GM23338 (cell line): ENCODE measurements at regions not wholly inside any gene's neighbourhood (a gene's known extent, or its start where the extent isn't known, plus 50 kb on each side); places are given as distances from the start of the nearest gene placed in this dataset.

ENCODE experiments used
- ATAC-seq: fragments of 200-7000 bp; cut with Tn5 transposase; 3 replicates; pipeline ENCODE4 v1.9.1; 2020
- DNase-seq: peaks from one replicate; pipeline ENCODE4 v3.0.0-alpha.2; 2015; ENCODE audit warnings: low spot score
- H2AFZ ChIP-seq: fragments of 200-600 bp; sonication (generic); 2 replicates; pipeline ENCODE4 v1.8.0; 2016; ENCODE audit warnings: antibody characterized with exemption, mild to moderate bottlenecking, moderate library complexity
- H3F3A ChIP-seq: fragments of 200-600 bp; sonication (generic); replicated peaks from 2 replicates; pipeline ENCODE4 v1.8.0; 2017; ENCODE audit warnings: antibody characterized with exemption, mixed run types, low read depth
- H3K27ac ChIP-seq: fragments of 200-600 bp; sonication (generic); 2 replicates; pipeline ENCODE4 v1.6.1; 2016; ENCODE audit warnings: low read depth
- H3K27me3 ChIP-seq: fragments of 200-600 bp; sonication (generic); 2 replicates; pipeline ENCODE4 v1.8.0; 2016; ENCODE audit warnings: mild to moderate bottlenecking, mixed run types, moderate library complexity; ENCODE audit not compliant: insufficient read depth
- H3K36me3 ChIP-seq: fragments of 200-600 bp; sonication (generic); 2 replicates; pipeline ENCODE4 v1.8.0; 2016; ENCODE audit warnings: mild to moderate bottlenecking; ENCODE audit not compliant: insufficient read depth
- H3K4me1 ChIP-seq: fragments of 200-600 bp; sonication (generic); 2 replicates; pipeline ENCODE4 v1.8.0; 2016; ENCODE audit warnings: mild to moderate bottlenecking, moderate library complexity; ENCODE audit not compliant: insufficient read depth
- H3K4me2 ChIP-seq: fragments of 200-600 bp; sonication (generic); 2 replicates; pipeline ENCODE4 v1.7.1; 2017; ENCODE audit warnings: mixed run types
- H3K4me3 ChIP-seq: fragments of 200-600 bp; sonication (generic); 2 replicates; pipeline ENCODE4 v1.6.1; 2016; ENCODE audit warnings: mixed run types
- H3K79me2 ChIP-seq: fragments of 200-600 bp; sonication (generic); replicated peaks from 2 replicates; pipeline ENCODE4 v1.8.0; 2017; ENCODE audit warnings: mild to moderate bottlenecking; ENCODE audit not compliant: insufficient read depth
- H3K9me2 ChIP-seq: fragments of 200-600 bp; sonication (generic); 2 replicates; pipeline ENCODE4 v1.8.0; 2017; ENCODE audit not compliant: insufficient read depth
- H4K20me1 ChIP-seq: fragments of 200-600 bp; sonication (generic); replicated peaks from 2 replicates; pipeline ENCODE4 v1.8.0; 2017; ENCODE audit warnings: mild to moderate bottlenecking; ENCODE audit not compliant: insufficient read depth
- H3K27ac Mint-ChIP-seq: 2 replicates; pipeline ENCODE4 v1.8.0; 2020; ENCODE audit warnings: inconsistent platforms, mild to moderate bottlenecking, moderate library complexity, mixed read lengths
- H3K27me3 Mint-ChIP-seq: 3 replicates; pipeline ENCODE4 v1.8.0; 2022; ENCODE audit warnings: low read depth, mild to moderate bottlenecking, moderate library complexity, mixed read lengths, inconsistent platforms; ENCODE audit not compliant: insufficient read depth, poor library complexity
- H3K36me3 Mint-ChIP-seq: 3 replicates; pipeline ENCODE4 v1.8.0; 2021; ENCODE audit warnings: low read depth, mild to moderate bottlenecking, inconsistent platforms, moderate library complexity, mixed read lengths
- H3K4me1 Mint-ChIP-seq: 3 replicates; pipeline ENCODE4 v1.8.0; 2020; ENCODE audit warnings: mild to moderate bottlenecking, inconsistent platforms, mixed read lengths
- H3K4me3 Mint-ChIP-seq: 3 replicates; pipeline ENCODE4 v1.8.0; 2021; ENCODE audit warnings: moderate library complexity, mild to moderate bottlenecking, inconsistent platforms, mixed read lengths
- H3K9me3 Mint-ChIP-seq: 3 replicates; pipeline ENCODE4 v1.8.0; 2020; ENCODE audit warnings: moderate library complexity, mild to moderate bottlenecking, inconsistent platforms, mixed read lengths
- EZH2phosphoT487 ChIP-seq: fragments of 200-600 bp; sonication (generic); IDR thresholded peaks from one replicate; pipeline ENCODE4 v1.8.1; 2018; ENCODE audit warnings: antibody characterized with exemption; ENCODE audit not compliant: unreplicated experiment
- JUNB ChIP-seq: IDR thresholded peaks from one replicate; pipeline ENCODE4 v1.6.1; 2016; ENCODE audit warnings: antibody characterized with exemption; ENCODE audit not compliant: unreplicated experiment
- NANOG ChIP-seq: IDR thresholded peaks from 2 replicates; pipeline ENCODE4 v1.6.1; 2016; ENCODE audit warnings: antibody characterized with exemption, borderline replicate concordance
- STAT1 ChIP-seq: IDR thresholded peaks from one replicate; pipeline ENCODE4 v1.6.1; 2016; ENCODE audit warnings: antibody characterized with exemption; ENCODE audit not compliant: unreplicated experiment
- ZNF114 ChIP-seq: fragments of 250-450 bp; sonication (Bioruptor Pico); IDR thresholded peaks from 2 replicates; pipeline ENCODE4 v1.5.0; 2020; ENCODE audit warnings: mild to moderate bottlenecking, moderate library complexity
- TF ChIP-seq, protein P1 (sequence below): IDR thresholded peaks from one replicate; pipeline ENCODE4 v1.6.1; 2018; ENCODE audit warnings: antibody characterized with exemption; ENCODE audit not compliant: unreplicated experiment
- TF ChIP-seq, protein P2 (sequence below): fragments of 250-450 bp; sonication (Bioruptor Pico); IDR thresholded peaks from 2 replicates; pipeline ENCODE4 v1.5.0; 2020; ENCODE audit warnings: mild to moderate bottlenecking, moderate library complexity
- TF ChIP-seq, protein P3 (sequence below), 2 experiments: fragments of 200-600 bp in 1 of 2; sonication (generic) in 1 of 2; conservative IDR thresholded peaks; 2 replicates each; pipeline versions ENCODE4 v1.5.1 to v1.6.1; 2016 to 2017; ENCODE audit warnings: antibody characterized with exemption in 2 of 2, low read depth in 2 of 2, mild to moderate bottlenecking in 2 of 2, moderate library complexity in 1 of 2

DNA sequence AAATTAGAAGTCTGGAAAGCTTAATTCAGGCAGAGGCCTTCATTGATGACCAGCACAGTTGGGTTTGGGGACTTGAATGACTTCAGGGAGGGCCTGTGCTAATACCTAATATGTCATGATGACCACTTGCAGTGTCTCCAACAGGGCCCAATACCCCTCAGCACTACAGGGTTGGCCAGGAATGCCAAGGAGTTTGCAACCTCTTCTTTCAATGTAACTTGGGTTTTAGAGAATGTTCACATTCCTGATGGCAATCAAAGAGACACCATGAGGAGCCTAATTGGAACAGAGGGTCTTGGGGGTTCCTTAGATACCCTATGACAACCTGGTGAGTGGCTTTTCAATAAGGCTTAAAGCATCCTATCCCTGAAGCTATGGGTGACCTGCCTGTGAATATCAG lies 52.4 kb upstream of the ST8SIA3 start:
- DNase-seq (no peak), ATAC-seq (no peak)
- Histone ChIP-seq H3K36me3 (no peaks in the 10 kb centered on the region), H3K27me3 (no peaks in the 10 kb centered on the region), H4K20me1 (no peaks in the 10 kb centered on the region), H3K27ac (no peak overlapping the region), H2AFZ (no peak overlapping the region), H3F3A (no peaks in the 10 kb centered on the region), H3K4me1 (no peaks in the 10 kb centered on the region), H3K79me2 (no peaks in the 10 kb centered on the region), H3K4me2 (no peak overlapping the region), H3K4me3 (no peak overlapping the region), H3K9me2 (no peaks in the 10 kb centered on the region)
- peaks cover 4% of the 10 kb centered on the region for H3K4me1 Mint-ChIP-seq
- peaks cover 2% of the 10 kb centered on the region for H3K27me3 Mint-ChIP-seq
- H3K36me3 Mint-ChIP-seq, result no peaks in the 10 kb centered on the region
- no peak overlapping the region for H3K4me3 Mint-ChIP-seq
- H3K9me3 Mint-ChIP-seq, result no peaks in the 10 kb centered on the region
- TF ChIP-seq STAT1, result no peak
- TF ChIP-seq, protein P1, sequence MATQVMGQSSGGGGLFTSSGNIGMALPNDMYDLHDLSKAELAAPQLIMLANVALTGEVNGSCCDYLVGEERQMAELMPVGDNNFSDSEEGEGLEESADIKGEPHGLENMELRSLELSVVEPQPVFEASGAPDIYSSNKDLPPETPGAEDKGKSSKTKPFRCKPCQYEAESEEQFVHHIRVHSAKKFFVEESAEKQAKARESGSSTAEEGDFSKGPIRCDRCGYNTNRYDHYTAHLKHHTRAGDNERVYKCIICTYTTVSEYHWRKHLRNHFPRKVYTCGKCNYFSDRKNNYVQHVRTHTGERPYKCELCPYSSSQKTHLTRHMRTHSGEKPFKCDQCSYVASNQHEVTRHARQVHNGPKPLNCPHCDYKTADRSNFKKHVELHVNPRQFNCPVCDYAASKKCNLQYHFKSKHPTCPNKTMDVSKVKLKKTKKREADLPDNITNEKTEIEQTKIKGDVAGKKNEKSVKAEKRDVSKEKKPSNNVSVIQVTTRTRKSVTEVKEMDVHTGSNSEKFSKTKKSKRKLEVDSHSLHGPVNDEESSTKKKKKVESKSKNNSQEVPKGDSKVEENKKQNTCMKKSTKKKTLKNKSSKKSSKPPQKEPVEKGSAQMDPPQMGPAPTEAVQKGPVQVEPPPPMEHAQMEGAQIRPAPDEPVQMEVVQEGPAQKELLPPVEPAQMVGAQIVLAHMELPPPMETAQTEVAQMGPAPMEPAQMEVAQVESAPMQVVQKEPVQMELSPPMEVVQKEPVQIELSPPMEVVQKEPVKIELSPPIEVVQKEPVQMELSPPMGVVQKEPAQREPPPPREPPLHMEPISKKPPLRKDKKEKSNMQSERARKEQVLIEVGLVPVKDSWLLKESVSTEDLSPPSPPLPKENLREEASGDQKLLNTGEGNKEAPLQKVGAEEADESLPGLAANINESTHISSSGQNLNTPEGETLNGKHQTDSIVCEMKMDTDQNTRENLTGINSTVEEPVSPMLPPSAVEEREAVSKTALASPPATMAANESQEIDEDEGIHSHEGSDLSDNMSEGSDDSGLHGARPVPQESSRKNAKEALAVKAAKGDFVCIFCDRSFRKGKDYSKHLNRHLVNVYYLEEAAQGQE, result no peak
- TF ChIP-seq EZH2phosphoT487, result no peak
- TF ChIP-seq NANOG, result no peak
- no peak for TF ChIP-seq ZNF114 (CRISPR knock-in tag)
- TF ChIP-seq, protein P2, sequence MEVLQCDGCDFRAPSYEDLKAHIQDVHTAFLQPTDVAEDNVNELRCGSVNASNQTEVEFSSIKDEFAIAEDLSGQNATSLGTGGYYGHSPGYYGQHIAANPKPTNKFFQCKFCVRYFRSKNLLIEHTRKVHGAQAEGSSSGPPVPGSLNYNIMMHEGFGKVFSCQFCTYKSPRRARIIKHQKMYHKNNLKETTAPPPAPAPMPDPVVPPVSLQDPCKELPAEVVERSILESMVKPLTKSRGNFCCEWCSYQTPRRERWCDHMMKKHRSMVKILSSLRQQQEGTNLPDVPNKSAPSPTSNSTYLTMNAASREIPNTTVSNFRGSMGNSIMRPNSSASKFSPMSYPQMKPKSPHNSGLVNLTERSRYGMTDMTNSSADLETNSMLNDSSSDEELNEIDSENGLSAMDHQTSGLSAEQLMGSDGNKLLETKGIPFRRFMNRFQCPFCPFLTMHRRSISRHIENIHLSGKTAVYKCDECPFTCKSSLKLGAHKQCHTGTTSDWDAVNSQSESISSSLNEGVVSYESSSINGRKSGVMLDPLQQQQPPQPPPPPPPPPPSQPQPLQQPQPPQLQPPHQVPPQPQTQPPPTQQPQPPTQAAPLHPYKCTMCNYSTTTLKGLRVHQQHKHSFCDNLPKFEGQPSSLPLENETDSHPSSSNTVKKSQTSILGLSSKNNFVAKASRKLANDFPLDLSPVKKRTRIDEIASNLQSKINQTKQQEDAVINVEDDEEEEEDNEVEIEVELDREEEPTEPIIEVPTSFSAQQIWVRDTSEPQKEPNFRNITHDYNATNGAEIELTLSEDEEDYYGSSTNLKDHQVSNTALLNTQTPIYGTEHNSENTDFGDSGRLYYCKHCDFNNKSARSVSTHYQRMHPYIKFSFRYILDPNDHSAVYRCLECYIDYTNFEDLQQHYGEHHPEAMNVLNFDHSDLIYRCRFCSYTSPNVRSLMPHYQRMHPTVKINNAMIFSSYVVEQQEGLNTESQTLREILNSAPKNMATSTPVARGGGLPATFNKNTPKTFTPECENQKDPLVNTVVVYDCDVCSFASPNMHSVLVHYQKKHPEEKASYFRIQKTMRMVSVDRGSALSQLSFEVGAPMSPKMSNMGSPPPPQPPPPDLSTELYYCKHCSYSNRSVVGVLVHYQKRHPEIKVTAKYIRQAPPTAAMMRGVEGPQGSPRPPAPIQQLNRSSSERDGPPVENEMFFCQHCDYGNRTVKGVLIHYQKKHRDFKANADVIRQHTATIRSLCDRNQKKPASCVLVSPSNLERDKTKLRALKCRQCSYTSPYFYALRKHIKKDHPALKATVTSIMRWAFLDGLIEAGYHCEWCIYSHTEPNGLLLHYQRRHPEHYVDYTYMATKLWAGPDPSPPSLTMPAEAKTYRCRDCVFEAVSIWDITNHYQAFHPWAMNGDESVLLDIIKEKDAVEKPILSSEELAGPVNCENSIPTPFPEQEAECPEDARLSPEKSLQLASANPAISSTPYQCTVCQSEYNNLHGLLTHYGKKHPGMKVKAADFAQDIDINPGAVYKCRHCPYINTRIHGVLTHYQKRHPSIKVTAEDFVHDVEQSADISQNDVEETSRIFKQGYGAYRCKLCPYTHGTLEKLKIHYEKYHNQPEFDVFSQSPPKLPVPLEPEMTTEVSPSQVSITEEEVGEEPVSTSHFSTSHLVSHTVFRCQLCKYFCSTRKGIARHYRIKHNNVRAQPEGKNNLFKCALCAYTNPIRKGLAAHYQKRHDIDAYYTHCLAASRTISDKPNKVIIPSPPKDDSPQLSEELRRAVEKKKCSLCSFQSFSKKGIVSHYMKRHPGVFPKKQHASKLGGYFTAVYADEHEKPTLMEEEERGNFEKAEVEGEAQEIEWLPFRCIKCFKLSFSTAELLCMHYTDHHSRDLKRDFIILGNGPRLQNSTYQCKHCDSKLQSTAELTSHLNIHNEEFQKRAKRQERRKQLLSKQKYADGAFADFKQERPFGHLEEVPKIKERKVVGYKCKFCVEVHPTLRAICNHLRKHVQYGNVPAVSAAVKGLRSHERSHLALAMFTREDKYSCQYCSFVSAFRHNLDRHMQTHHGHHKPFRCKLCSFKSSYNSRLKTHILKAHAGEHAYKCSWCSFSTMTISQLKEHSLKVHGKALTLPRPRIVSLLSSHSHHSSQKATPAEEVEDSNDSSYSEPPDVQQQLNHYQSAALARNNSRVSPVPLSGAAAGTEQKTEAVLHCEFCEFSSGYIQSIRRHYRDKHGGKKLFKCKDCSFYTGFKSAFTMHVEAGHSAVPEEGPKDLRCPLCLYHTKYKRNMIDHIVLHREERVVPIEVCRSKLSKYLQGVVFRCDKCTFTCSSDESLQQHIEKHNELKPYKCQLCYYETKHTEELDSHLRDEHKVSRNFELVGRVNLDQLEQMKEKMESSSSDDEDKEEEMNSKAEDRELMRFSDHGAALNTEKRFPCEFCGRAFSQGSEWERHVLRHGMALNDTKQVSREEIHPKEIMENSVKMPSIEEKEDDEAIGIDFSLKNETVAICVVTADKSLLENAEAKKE, result no peak
- TF ChIP-seq, protein P3, sequence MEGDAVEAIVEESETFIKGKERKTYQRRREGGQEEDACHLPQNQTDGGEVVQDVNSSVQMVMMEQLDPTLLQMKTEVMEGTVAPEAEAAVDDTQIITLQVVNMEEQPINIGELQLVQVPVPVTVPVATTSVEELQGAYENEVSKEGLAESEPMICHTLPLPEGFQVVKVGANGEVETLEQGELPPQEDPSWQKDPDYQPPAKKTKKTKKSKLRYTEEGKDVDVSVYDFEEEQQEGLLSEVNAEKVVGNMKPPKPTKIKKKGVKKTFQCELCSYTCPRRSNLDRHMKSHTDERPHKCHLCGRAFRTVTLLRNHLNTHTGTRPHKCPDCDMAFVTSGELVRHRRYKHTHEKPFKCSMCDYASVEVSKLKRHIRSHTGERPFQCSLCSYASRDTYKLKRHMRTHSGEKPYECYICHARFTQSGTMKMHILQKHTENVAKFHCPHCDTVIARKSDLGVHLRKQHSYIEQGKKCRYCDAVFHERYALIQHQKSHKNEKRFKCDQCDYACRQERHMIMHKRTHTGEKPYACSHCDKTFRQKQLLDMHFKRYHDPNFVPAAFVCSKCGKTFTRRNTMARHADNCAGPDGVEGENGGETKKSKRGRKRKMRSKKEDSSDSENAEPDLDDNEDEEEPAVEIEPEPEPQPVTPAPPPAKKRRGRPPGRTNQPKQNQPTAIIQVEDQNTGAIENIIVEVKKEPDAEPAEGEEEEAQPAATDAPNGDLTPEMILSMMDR (conservative IDR thresholded peaks at IDR 0.05; ENCODE audit: low read depth in 2 of 2), result no peak
- no peak for TF ChIP-seq JUNB
- no peak overlapping the region for H3K27ac Mint-ChIP-seq
